HepG2 (cell line): ENCODE measurements at regions not wholly inside any gene's neighbourhood (a gene's known extent, or its start where the extent isn't known, plus 50 kb on each side); places are given as distances from the start of the nearest gene placed in this dataset.

Source experiments
- ATAC-seq: fragments of 200-7000 bp; cut with Tn5 transposase; 3 replicates; pipeline ENCODE4 v1.9.1; 2020; ENCODE audit warnings: mild to moderate bottlenecking, moderate library complexity
- BruUV-seq: library from RNA; stranded (reverse); fragments of 400-500 nt; replicated peaks from 2 replicates; lab custom pipeline; 2021; lab: Mats Ljungman, UMichigan
- CTCF ChIA-PET: fragments of 300-600 bp; formaldehyde crosslinking; extraction: SDS; loops from one replicate; lab custom pipeline; 2021; ENCODE audit warnings: low total read pairs, inconsistent platforms, low intra/inter-chr PET ratio; lab: Yijun Ruan, JAX
- POLR2A ChIA-PET: fragments of 350-600 bp; sonication (Branson Sonifier 250); formaldehyde crosslinking; loops from one replicate; lab custom pipeline; 2020; ENCODE audit warnings: antibody characterized with exemption, inconsistent platforms; lab: Yijun Ruan, JAX
- DNase-seq: peaks from one replicate; pipeline ENCODE4 v3.0.0-alpha.2; 2015; ENCODE audit warnings: low spot score
- FAIRE-seq: peaks from 3 replicates; lab custom pipeline; 2011; peaks lifted over from hg19 to GRCh38; lab: Jason Lieb, UNC
- H2AFZ ChIP-seq: one replicate; pipeline ENCODE4 v1.6.1; 2011; ENCODE audit warnings: low read length, inconsistent platforms
- H3K27ac ChIP-seq: fragments of 300-600 bp; 3 replicates; pipeline ENCODE4 v1.8.0; 2011; ENCODE audit warnings: mixed run types, mild to moderate bottlenecking, mixed read lengths, low read length, inconsistent platforms; ENCODE audit not compliant: insufficient read depth; ENCODE audit errors: extremely low read length
- H3K27me3 ChIP-seq, 2 experiments: fragments of 200-600 bp in 1 of 2; 2 replicates in 1 of 2; 3 replicates in 1 of 2; pipeline versions ENCODE4 v1.6.0 to v1.8.0; 2011; ENCODE audit warnings: low read length in 2 of 2, mild to moderate bottlenecking in 2 of 2, moderate library complexity in 2 of 2, inconsistent platforms in 1 of 2; ENCODE audit not compliant: insufficient read depth in 2 of 2, control insufficient read depth in 1 of 2
- H3K36me3 ChIP-seq, 2 experiments: fragments of 200-600 bp in 1 of 2; replicated peaks in 1 of 2; 2 replicates in 1 of 2; 3 replicates in 1 of 2; pipeline versions ENCODE4 v1.5.1 to v1.8.0; 2011; ENCODE audit warnings: low read length in 2 of 2, inconsistent platforms in 1 of 2; ENCODE audit not compliant: insufficient read depth in 2 of 2, control insufficient read depth in 1 of 2
- H3K4me1 ChIP-seq: 2 replicates; pipeline ENCODE4 v1.5.1; 2012; ENCODE audit warnings: low read length, inconsistent platforms; ENCODE audit not compliant: insufficient read depth
- H3K4me2 ChIP-seq: 2 replicates; pipeline ENCODE4 v1.6.0; 2011; ENCODE audit warnings: low read depth, low read length, inconsistent platforms
- H3K4me3 ChIP-seq, 3 experiments: fragments of 200-600 bp in 1 of 3; sonication (generic), shearing (Covaris generic) in 1 of 3; replicated peaks in 1 of 3; 2 replicates each; pipeline ENCODE4 v1.5.1; 2011 to 2016; ENCODE audit warnings: low read length in 3 of 3, inconsistent platforms in 2 of 3, low read depth in 2 of 3, mild to moderate bottlenecking in 2 of 3, control low read depth in 1 of 3, mixed read lengths in 1 of 3; ENCODE audit not compliant: insufficient read depth in 1 of 3
- H3K79me2 ChIP-seq: one replicate; pipeline ENCODE4 v1.6.1; 2011; ENCODE audit warnings: low read length, inconsistent platforms; ENCODE audit not compliant: insufficient read depth
- H3K9ac ChIP-seq: 2 replicates; pipeline ENCODE4 v1.6.0; 2011; ENCODE audit warnings: mild to moderate bottlenecking, low read depth, low read length, inconsistent platforms; ENCODE audit not compliant: insufficient read depth
- H3K9me3 ChIP-seq: 2 replicates; pipeline ENCODE4 v1.5.1; 2012; ENCODE audit warnings: mild to moderate bottlenecking, low read length
- H4K20me1 ChIP-seq: 2 replicates; pipeline ENCODE4 v1.6.0; 2011; ENCODE audit warnings: inconsistent platforms, mild to moderate bottlenecking, low read length, moderate library complexity; ENCODE audit not compliant: insufficient read depth
- GATAD2A ChIP-seq: IDR thresholded peaks from 2 replicates; pipeline ENCODE4 v1.6.1; 2016
- KAT8 ChIP-seq: IDR thresholded peaks from 2 replicates; pipeline ENCODE4 v1.6.1; 2016; ENCODE audit warnings: missing genetic modification reagents, missing compliant biosample characterization
- MTF1 ChIP-seq: sonication (generic); formaldehyde crosslinking; IDR thresholded peaks from 2 replicates; pipeline ENCODE4 v1.5.0; 2020; ENCODE audit warnings: missing genetic modification reagents
- SIN3A ChIP-seq: IDR thresholded peaks from 2 replicates; pipeline ENCODE4 v1.6.1; 2011; ENCODE audit warnings: low read depth, mild to moderate bottlenecking, control low read depth, low read length, borderline replicate concordance
- TCF7L2 ChIP-seq: IDR thresholded peaks from 2 replicates; pipeline ENCODE4 v1.6.1; 2011; ENCODE audit warnings: mild to moderate bottlenecking, low read depth, low read length, moderate library complexity
- U2AF1 ChIP-seq: fragments of 200-400 bp; formaldehyde crosslinking; optimal IDR thresholded peaks from 2 replicates; pipeline ENCODE3; 2017; ENCODE audit warnings: mild to moderate bottlenecking, low read depth, low read length
- UBTF ChIP-seq: sonication (generic); formaldehyde crosslinking; IDR thresholded peaks from 2 replicates; pipeline ENCODE4 v1.4.0; 2020; ENCODE audit warnings: mild to moderate bottlenecking, missing genetic modification reagents
- WIZ ChIP-seq: sonication (generic); formaldehyde crosslinking; IDR thresholded peaks from 2 replicates; pipeline ENCODE4 v1.5.1; 2020; ENCODE audit warnings: mild to moderate bottlenecking, missing genetic modification reagents
- ZBTB42 ChIP-seq: sonication (generic); formaldehyde crosslinking; IDR thresholded peaks from 2 replicates; pipeline ENCODE4 v1.5.0; 2020; ENCODE audit warnings: mild to moderate bottlenecking, missing genetic modification reagents
- ZMAT5 ChIP-seq: sonication (generic); formaldehyde crosslinking; IDR thresholded peaks from 2 replicates; pipeline ENCODE4 v1.5.0; 2020; ENCODE audit warnings: mild to moderate bottlenecking, low read depth, missing genetic modification reagents, borderline replicate concordance
- ZNF318 ChIP-seq: sonication (generic); formaldehyde crosslinking; IDR thresholded peaks from 2 replicates; pipeline ENCODE4 v1.4.0; 2020; ENCODE audit warnings: mild to moderate bottlenecking, missing genetic modification reagents
- ZNF598 ChIP-seq: sonication (generic); formaldehyde crosslinking; IDR thresholded peaks from 2 replicates; pipeline ENCODE4 v1.5.1; 2020; ENCODE audit warnings: mild to moderate bottlenecking, missing genetic modification reagents, borderline replicate concordance
- ZNF652 ChIP-seq: IDR thresholded peaks from 2 replicates; pipeline ENCODE4 v1.6.1; 2016; ENCODE audit warnings: low read depth, borderline replicate concordance
- WGBS: methylation state at CpG from one replicate; pipeline ENCODE4 v1.1.6; 2017; ENCODE audit warnings: low lambda C conversion rate; 5-methylcytosine and 5-hydroxymethylcytosine counted together
- in situ Hi-C: cut with HindIII; loops from 2 replicates; pipeline ENCODE4 v1.10.0; 2017; ENCODE audit warnings: low pct_unique_long_range_greater_than_20kb; ENCODE audit not compliant: extremely low pct_ligation_motif_present
- intact Hi-C: fragments of 100-400 bp; cut with micrococcal nuclease; formaldehyde crosslinking; loops from one replicate; pipeline ENCODE4 v1.10.0; 2022; ENCODE audit not compliant: unreplicated experiment

- no peak for TF ChIP-seq ZMAT5 (CRISPR knock-in tag)
Observed at GRCh38 chr1:164423136-164423535, 135.8 kb upstream of the PBX1 start (continued).

- in situ Hi-C loops (no loop called here), intact Hi-C loops (no loop called here)
- Histone ChIP-seq H3K4me3 (no peak overlapping the region), H3K4me1 (no peaks in the 10 kb centered on the region), H3K79me2 (no peaks in the 10 kb centered on the region), H3K4me2 (no peak overlapping the region), H3K9ac (no peak overlapping the region), H3K9me3 (peaks cover 23% of the 10 kb centered on the region; the same call in 1 of the 2 replicates), H3K36me3 (no peaks in the 10 kb centered on the region), H2AFZ (no peak overlapping the region), H4K20me1 (no peaks in the 10 kb centered on the region), H3K27me3 (no peaks in the 10 kb centered on the region), H3K27ac (no peak overlapping the region)
- CTCF ChIA-PET = no interaction called here
- no TSS peak for BruUV-seq
- FAIRE-seq = no peak
- 19% methylated on average over 3 of the region's 3 CpGs for WGBS
- POLR2A ChIA-PET = no interaction called here
- no peak for ATAC-seq
- no peak for DNase-seq
- TF ChIP-seq WIZ (CRISPR knock-in tag) (no peak), UBTF (CRISPR knock-in tag) (no peak), KAT8 (no peak), SIN3A (no peak), ZNF318 (no peak), ZNF652 (CRISPR knock-in tag) (no peak), MTF1 (CRISPR knock-in tag) (no peak), TCF7L2 (no peak), U2AF1 (no peak), ZNF598 (CRISPR knock-in tag) (no peak), ZBTB42 (CRISPR knock-in tag) (no peak), GATAD2A (no peak)
Observed at GRCh38 chr1:164433141-164433817, 125.7 kb upstream of the PBX1 start.
